Left lung (tissue), 4 donors: ENCODE measurements at regions not wholly inside any gene's neighbourhood (a gene's known extent, or its start where the extent isn't known, plus 50 kb on each side); places are given as distances from the start of the nearest gene placed in this dataset.

Source experiments
- ATAC-seq: fragments of 200-7000 bp; cut with Tn5 transposase; one replicate; pipeline ENCODE4 v1.9.1; 2020; ENCODE audit warnings: moderate library complexity
- DNase-seq, 4 donors: peaks; one replicate each; pipeline ENCODE4 v3.0.0-alpha.2; 2013 to 2020
- H3K27ac ChIP-seq, 2 donors: fragments of 200-600 bp; sonication (generic) in 1 of 2; one replicate each; pipeline versions ENCODE4 v1.5.0 to v1.8.0; 2020 to 2021
- H3K27me3 ChIP-seq, 2 donors: fragments of 200-600 bp; sonication (generic) in 1 of 2; one replicate each; pipeline versions ENCODE4 v1.5.0 to v1.8.0; 2020 to 2021
- H3K36me3 ChIP-seq, 2 donors: fragments of 200-600 bp; sonication (generic) in 1 of 2; one replicate each; pipeline versions ENCODE4 v1.5.0 to v1.8.0; 2020 to 2021
- H3K4me1 ChIP-seq, 2 donors: fragments of 200-600 bp; one replicate each; pipeline ENCODE4 v1.8.0; 2021
- H3K4me3 ChIP-seq, 2 donors: fragments of 200-600 bp; sonication (generic) in 1 of 2; one replicate each; pipeline versions ENCODE4 v1.5.0 to v1.8.0; 2020 to 2021; ENCODE audit warnings: mild to moderate bottlenecking in 1 of 2
- H3K9me3 ChIP-seq, 2 donors: fragments of 200-600 bp; sonication (generic) in 1 of 2; one replicate each; pipeline versions ENCODE4 v1.5.0 to v1.8.0; 2020 to 2021
- intact Hi-C, 2 donors: fragments of 100-400 bp; cut with DNase I; formaldehyde crosslinking; loops; one replicate each; pipeline versions ENCODE4 v1.11.2 to v1.14.2; 2022
- TF ChIP-seq, protein P1 (sequence below), 2 donors: fragments of 200-600 bp; sonication (generic) in 1 of 2; IDR thresholded peaks; one replicate each; pipeline versions ENCODE4 v1.5.0 to v1.8.0; 2021; ENCODE audit warnings: antibody characterized with exemption in 2 of 2
- donor health status: DM: no; HTN: yes; CAD: no.
- donor health status: DM: no; HTN: no; CAD: no.

DNA sequence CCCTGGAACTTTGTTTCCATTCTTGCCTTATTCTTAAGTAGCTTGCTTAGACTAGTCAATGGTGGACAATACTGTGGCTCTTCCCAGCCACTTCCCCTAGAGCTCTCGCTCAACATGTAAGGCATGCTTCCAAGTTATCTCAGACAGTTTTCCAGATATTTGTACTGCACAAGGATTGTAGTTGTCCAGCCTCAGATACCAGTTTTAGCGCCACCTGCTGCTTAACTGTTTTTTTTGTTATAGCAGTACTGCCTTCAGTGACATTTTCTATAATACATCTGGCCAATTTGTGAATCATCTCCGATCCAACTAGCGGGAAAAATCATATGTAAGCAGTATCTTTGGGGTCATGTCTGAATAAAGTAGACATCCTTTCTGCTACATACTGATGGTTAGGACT, 346.7 kb upstream of the ADGRL4 start:
- no peaks in the 10 kb centered on the region for H3K4me1 ChIP-seq
- H3K36me3 ChIP-seq = no peaks in the 10 kb centered on the region
- ATAC-seq (peak; percentile 73), DNase-seq (peak in 2 of 4 donors; percentile 9 to 17)
- no peak overlapping the region for H3K27ac ChIP-seq
- H3K4me3 ChIP-seq = no peak overlapping the region
- intact Hi-C loops = no loop called here
- H3K9me3 ChIP-seq = no peaks in the 10 kb centered on the region
- TF ChIP-seq, protein P1, sequence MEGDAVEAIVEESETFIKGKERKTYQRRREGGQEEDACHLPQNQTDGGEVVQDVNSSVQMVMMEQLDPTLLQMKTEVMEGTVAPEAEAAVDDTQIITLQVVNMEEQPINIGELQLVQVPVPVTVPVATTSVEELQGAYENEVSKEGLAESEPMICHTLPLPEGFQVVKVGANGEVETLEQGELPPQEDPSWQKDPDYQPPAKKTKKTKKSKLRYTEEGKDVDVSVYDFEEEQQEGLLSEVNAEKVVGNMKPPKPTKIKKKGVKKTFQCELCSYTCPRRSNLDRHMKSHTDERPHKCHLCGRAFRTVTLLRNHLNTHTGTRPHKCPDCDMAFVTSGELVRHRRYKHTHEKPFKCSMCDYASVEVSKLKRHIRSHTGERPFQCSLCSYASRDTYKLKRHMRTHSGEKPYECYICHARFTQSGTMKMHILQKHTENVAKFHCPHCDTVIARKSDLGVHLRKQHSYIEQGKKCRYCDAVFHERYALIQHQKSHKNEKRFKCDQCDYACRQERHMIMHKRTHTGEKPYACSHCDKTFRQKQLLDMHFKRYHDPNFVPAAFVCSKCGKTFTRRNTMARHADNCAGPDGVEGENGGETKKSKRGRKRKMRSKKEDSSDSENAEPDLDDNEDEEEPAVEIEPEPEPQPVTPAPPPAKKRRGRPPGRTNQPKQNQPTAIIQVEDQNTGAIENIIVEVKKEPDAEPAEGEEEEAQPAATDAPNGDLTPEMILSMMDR (IDR thresholded peaks at IDR 0.05) = peak in 1 of 2 donors; percentile 29
- no peaks in the 10 kb centered on the region for H3K27me3 ChIP-seq

DNA sequence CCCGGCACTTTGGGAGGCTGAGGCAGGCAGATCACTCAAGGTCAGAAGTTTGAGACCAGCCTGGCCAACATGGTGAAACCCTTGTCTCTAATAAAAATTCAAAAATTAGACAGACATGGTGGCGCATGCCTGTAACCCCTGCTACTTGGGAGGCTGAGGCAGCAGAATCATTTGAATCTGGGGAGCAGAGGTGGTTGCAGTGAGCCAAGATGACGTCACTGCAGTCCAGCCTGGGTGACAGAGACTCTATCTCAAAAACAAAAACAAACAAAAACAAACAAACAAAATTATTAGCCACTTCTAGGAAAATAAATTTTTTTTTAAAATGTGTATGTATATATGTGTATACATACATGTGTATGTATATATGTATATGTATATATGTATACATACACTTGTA, 320.3 kb upstream of the ADGRL4 start:
- no peaks in the 10 kb centered on the region for H3K27me3 ChIP-seq
- intact Hi-C loops = no loop called here
- TF ChIP-seq, protein P1 (IDR thresholded peaks at IDR 0.05) = no peak
- H3K27ac ChIP-seq = no peak overlapping the region
- H3K9me3 ChIP-seq = peaks cover 0 to 14% of the 10 kb centered on the region in 2 donors
- no peak overlapping the region for H3K4me3 ChIP-seq
- H3K4me1 ChIP-seq = no peaks in the 10 kb centered on the region
- no peak for ATAC-seq
- H3K36me3 ChIP-seq = no peaks in the 10 kb centered on the region
- DNase-seq = no peak

DNA sequence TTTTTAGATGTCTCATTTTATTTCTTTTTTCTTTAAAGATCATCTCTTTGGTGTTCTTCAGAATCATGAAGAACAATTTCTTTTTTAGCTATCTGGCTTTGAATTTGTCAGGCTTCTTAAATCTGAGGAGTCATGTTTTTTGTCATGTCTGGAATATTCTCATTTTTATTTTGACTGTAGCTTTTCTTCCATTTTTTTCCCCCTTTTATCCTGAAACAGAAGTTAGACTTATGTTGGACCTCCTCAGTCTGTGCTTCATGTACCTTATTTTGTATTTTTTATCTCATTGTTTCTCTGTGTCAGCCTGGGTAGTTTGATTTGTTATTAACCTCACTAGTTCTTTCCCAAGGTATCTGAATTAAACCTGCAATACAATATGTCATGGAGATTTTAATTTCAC, 319.2 kb upstream of the ADGRL4 start:
- DNase-seq (no peak), ATAC-seq (no peak)
- Histone ChIP-seq H3K4me3 (no peak overlapping the region), H3K9me3 (peaks cover 0 to 14% of the 10 kb centered on the region in 2 donors), H3K27me3 (no peaks in the 10 kb centered on the region), H3K4me1 (no peaks in the 10 kb centered on the region), H3K27ac (no peak overlapping the region), H3K36me3 (no peaks in the 10 kb centered on the region)
- TF ChIP-seq, protein P1 (IDR thresholded peaks at IDR 0.05) = no peak
- intact Hi-C loops = no loop called here

DNA sequence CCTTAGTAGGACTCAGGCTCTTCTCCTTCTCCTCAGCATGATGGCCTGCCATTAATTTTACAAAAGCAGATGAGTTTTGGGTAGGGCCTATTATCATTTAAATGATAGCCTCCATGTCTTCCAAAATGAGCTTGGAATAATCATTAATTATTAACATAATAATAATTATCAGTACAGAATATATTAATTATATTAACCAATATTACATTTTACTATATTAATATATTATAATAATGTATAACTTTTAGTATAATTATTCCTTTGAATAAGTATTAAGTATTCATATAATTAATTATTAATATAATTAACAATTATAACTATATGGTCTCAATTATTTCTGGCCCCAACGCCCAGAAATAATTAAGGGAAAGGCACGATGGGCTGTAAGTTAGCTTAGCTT, 318.6 kb upstream of the ADGRL4 start:
- Histone ChIP-seq H3K4me1 (no peaks in the 10 kb centered on the region), H3K27me3 (no peaks in the 10 kb centered on the region), H3K4me3 (no peak overlapping the region), H3K36me3 (no peaks in the 10 kb centered on the region), H3K9me3 (peaks cover 0 to 14% of the 10 kb centered on the region in 2 donors), H3K27ac (no peak overlapping the region)
- ATAC-seq = no peak
- TF ChIP-seq, protein P1 (IDR thresholded peaks at IDR 0.05) = no peak
- intact Hi-C loops = no loop called here
- no peak for DNase-seq

DNA sequence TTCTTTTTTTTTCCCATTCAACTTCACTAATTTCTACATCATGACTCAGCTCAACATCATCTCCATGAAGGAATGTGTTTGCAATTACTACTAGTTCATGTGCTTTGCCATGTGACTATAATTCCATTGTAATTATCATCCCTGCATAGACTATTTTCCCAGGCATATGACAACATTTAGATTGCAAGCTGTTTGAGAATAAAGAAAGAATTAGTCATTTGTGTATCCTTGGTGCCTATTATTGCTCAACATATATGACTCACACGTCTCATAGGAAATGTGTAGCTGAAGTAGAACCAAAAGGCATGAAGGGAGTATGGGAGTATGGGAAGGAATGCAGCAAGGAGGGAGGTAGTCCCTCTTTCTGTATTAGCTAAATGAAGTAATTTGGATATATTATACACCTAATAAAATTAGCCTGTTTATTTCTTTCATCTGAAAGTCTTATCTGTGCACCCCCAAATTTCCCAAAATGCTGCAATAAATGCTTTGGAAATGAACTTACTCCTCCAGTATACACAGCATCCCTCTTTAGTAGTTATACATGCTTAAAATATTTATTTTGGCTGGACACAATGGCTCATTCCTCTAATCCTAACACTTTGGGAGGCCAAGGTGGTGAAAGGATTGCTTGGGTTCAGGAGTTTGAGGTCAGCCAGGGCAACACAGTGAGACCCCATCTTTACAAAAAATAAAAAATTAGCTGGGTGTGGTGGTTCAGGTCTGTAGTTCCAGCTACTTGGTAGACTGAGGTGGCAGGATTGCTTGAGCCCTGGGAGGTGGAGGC, 316.9 kb upstream of the ADGRL4 start:
- ATAC-seq = peak; percentile 84
- no peaks in the 10 kb centered on the region for H3K27me3 ChIP-seq

More for the DNA sequence above, 316.9 kb upstream of the ADGRL4 start:
- Histone ChIP-seq H3K9me3 (peaks cover 0 to 14% of the 10 kb centered on the region in 2 donors), H3K36me3 (no peaks in the 10 kb centered on the region), H3K4me3 (no peak overlapping the region), H3K4me1 (no peaks in the 10 kb centered on the region), H3K27ac (no peak overlapping the region)
- TF ChIP-seq, protein P1 (IDR thresholded peaks at IDR 0.05) = no peak
- DNase-seq = no peak
- intact Hi-C loops = no loop called here
